GM13977 (cell line): ENCODE measurements at regions not wholly inside any gene's neighbourhood (a gene's known extent, or its start where the extent isn't known, plus 50 kb on each side); places are given as distances from the start of the nearest gene placed in this dataset.

Experiments used
- DNase-seq: peaks from one replicate; pipeline ENCODE4 v3.0.0; 2012; ENCODE audit warnings: low spot score
- in situ Hi-C: fragments of 300-500 bp; cut with MboI; formaldehyde crosslinking; loops from one replicate; pipeline ENCODE4 v1.12.0; 2022; ENCODE audit warnings: low sequenced_read_pairs, low pct_unique_long_range_greater_than_20kb, mixed read lengths, inconsistent platforms; ENCODE audit not compliant: unreplicated experiment
- TF ChIP-seq, protein P1 (sequence below): IDR thresholded peaks from 2 replicates; pipeline ENCODE4 v1.5.1; 2012; ENCODE audit warnings: mild to moderate bottlenecking, control low read depth; ENCODE audit not compliant: insufficient read depth; ENCODE audit errors: extremely low read depth, missing control alignments

DNA sequence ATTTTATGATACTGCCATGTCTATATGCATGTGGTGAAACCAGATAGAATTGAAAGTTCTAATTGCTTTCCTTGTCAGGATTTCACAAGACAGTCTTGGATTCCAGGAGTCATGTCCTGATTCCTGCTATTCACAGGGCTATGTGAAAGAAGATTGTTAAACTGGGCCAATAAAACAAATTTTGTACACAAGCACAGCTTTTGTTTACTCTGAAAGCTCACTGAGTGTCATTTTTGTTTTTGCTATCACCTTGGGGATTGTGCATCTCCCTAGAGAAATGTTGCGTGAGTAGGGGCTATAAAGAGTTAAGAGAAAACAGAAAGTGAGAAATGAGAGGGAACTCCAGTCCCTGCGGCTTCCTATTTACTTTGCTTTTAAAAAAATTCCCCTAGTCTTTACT lies 627.5 kb downstream of the PKHD1 start:
- in situ Hi-C loops, result no loop called here
- TF ChIP-seq, protein P1, sequence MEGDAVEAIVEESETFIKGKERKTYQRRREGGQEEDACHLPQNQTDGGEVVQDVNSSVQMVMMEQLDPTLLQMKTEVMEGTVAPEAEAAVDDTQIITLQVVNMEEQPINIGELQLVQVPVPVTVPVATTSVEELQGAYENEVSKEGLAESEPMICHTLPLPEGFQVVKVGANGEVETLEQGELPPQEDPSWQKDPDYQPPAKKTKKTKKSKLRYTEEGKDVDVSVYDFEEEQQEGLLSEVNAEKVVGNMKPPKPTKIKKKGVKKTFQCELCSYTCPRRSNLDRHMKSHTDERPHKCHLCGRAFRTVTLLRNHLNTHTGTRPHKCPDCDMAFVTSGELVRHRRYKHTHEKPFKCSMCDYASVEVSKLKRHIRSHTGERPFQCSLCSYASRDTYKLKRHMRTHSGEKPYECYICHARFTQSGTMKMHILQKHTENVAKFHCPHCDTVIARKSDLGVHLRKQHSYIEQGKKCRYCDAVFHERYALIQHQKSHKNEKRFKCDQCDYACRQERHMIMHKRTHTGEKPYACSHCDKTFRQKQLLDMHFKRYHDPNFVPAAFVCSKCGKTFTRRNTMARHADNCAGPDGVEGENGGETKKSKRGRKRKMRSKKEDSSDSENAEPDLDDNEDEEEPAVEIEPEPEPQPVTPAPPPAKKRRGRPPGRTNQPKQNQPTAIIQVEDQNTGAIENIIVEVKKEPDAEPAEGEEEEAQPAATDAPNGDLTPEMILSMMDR, result no peak
- DNase-seq, result peak; percentile 43

DNA sequence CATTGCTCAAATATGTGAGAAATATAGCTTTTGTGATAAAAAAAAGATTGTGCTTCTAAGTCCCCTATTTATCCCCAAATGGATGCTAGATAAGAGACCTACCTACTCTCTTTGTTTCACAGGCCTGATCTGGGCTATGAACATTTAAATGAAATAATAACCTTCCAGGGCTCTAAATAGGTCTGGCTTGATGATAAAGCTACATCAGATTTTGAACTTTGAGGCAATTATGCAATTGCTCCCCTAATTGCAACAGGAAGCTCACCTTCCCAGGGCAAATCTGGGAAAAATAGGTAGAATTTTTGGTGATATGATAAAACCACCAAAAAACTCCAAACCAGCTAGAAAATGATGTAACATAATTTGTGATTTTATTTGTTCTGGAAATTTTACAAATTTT lies 624.5 kb downstream of the PKHD1 start:
- DNase-seq, result no peak
- TF ChIP-seq, protein P1, result no peak
- in situ Hi-C loops, result no loop called here

DNA sequence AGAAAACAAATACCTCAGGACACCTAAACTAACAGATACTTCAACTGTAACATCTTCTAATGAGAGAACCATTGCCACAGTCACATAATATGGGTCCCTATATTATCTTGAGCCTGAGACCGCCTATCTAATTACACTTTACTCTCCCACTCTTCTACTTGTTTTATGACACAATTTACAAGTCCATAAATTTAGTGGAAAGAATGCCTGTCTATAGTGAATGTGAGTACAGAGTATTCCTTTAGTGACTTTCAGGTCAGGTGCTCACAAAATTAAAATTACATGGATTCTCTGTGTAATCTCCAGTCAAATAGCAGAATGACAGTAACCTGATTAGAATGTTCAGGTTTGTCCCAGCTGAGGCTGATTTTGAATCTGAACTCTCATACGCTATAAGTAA lies 624.1 kb downstream of the PKHD1 start:
- in situ Hi-C loops, result no loop called here
- TF ChIP-seq, protein P1, result no peak
- no peak for DNase-seq

DNA sequence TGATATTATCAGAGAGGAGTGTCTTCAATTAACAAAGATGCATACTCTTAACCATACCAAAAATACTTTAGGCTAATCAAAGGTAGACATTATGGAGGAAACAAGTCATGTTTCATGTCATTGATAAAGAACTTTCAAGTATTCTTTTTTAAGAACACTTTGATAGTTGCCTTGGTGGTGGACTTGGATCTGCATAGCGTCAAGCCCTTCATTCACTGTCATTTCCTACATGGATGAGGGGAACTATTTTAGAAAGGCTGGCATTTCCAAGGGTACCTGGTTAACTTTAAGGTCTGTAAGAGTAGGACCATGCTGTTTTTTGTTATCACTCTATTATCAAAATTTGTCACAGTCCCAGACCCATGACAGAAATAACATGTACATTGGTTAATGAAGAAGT lies 622.5 kb downstream of the PKHD1 start:
- no peak for DNase-seq
- in situ Hi-C loops, result no loop called here
- TF ChIP-seq, protein P1, result no peak

DNA sequence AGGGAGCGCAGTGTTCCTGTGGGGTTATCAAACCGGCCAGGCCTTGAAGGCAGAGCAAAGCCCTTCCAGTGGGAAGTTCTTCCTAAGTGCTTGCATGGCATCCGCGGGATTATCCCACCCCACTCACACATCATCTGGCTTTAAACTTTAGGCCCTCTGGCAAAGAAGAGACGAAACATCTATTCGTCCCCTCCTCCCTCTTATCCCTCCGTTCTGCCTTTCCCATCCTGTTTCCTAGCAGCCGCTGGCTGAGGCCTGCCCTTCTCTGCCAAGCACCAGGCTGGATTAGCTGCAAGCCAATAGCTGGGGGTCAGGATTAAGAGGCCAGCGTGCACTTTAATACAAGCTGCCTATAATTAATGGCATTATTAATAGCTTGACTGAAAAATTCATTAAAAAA lies 621.0 kb downstream of the PKHD1 start:
- TF ChIP-seq, protein P1, result no peak
- in situ Hi-C loops, result no loop called here
- no peak for DNase-seq

DNA sequence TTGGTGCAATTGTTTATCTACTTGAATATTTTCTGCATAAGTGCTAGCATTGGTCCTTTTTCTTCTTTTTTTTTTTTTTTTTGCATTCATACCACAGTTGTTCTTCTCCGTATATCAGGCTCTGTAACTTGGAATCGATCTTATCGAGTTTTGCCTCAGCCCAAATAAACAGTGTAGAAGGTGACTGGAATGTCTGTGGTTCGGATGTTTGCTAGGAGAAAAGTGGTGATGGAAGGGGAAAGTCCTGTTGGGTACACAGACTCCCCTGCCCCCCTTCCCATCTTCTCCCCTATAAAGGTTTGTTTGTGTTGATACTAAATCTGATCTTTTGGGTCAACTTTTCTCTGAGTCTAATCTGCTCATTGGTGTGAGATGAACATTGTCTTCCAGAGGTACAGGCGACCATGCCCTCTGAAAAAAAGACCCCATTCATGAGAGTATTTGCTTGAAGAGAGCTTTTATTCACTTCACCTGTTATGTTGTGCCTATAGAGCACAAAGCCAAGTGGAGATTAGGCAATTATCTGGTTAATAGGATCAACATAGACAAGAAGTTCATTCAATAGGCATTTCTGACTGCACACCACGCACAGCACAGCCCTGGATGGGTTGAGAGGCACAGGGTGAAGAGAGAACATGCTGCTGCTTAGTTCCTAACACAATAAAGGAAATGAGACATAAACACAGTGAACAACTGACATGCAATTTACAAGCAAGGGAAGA lies 620.0 kb downstream of the PKHD1 start:
- TF ChIP-seq, protein P1, result no peak
- in situ Hi-C loops, result no loop called here
- no peak for DNase-seq
